ENCODE measurements at regions not wholly inside any gene's neighbourhood (a gene's known extent, or its start where the extent isn't known, plus 50 kb on each side); places are given as distances from the start of the nearest gene placed in this dataset.
"Not testable (repeated sequence)": the region's sequence is repeated elsewhere in the genome, so short reads cannot be mapped to it uniquely, and the experiment has no call there.

- H3K4me3 ChIP-seq (ENCODE audit: low read depth in 1 of 2, low read length in 2 of 2): no peak overlapping the region
- H3K9ac ChIP-seq (ENCODE audit: low read length): no peak overlapping the region
- H3K9me3 ChIP-seq (ENCODE audit: low read length): no peaks in the 10 kb centered on the region
- H3K27me3 ChIP-seq (ENCODE audit: control insufficient read depth in 1 of 2, insufficient read depth in 2 of 2, low read length in 2 of 2): no peaks in the 10 kb centered on the region
- no peak overlapping the region for H3K27ac ChIP-seq (ENCODE audit: low read depth, low read length)
- H3K36me3 ChIP-seq (ENCODE audit: insufficient read depth, low read length): no peaks in the 10 kb centered on the region
- peaks cover 6% of the 10 kb centered on the region for H3K4me1 ChIP-seq (ENCODE audit: insufficient read depth, low read length)
Observed at GRCh38 chr2:113823716-113824595, 65.9 kb upstream of the ACTR3 start.

DNA sequence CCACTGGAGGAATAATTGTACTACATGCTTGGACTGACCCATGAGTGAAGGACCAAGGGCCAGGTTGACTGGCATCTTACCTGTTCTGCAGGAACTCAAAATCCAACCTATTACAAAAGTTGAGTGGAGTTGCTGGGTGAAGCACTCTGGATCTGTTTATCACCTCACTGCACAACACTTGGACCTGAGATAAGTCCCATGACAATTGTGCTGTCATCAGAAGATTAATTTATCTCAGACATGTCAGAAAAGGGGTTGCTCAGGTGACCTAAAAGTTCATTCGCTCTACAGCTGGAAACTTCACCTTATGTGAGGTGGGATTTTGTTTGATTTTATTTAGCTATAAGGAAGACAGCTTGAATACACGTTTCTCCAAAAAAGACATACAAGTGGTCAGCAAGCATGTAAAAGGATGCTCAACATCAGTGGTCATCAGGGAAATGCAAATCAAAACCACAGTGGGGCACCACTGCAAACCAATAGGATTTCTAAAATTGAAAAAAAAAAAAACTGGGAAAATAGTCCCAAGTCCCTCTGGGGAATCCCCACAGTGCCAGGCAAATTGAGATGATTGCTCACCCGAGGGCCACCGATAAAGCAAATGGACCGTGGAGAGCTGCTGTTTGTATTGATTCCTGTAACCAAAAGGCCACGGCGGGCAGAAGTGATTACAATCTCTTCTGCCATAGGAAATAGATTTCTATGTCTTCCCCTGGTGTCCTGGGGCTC, 65.8 kb upstream of the SLC35F5 start:
- Histone ChIP-seq H3K36me3 (ENCODE audit: insufficient read depth, low read length) (no peaks in the 10 kb centered on the region), H3K4me1 (ENCODE audit: insufficient read depth, low read length) (peaks cover 18% of the 10 kb centered on the region), H3K4me3 (ENCODE audit: low read depth in 1 of 2, low read length in 2 of 2) (no peak overlapping the region), H3K9ac (ENCODE audit: low read length) (no peak overlapping the region), H3K27me3 (ENCODE audit: control insufficient read depth in 1 of 2, insufficient read depth in 2 of 2, low read length in 2 of 2) (no peaks in the 10 kb centered on the region), H3K27ac (ENCODE audit: low read depth, low read length) (no peak overlapping the region), H3K9me3 (ENCODE audit: low read length) (no peaks in the 10 kb centered on the region)

GRCh38 chr2:113818382-113818951, 62.0 kb upstream of the SLC35F5 start:
- no peaks in the 10 kb centered on the region for H3K36me3 ChIP-seq (ENCODE audit: insufficient read depth, low read length)
- H3K4me3 ChIP-seq (ENCODE audit: low read depth in 1 of 2, low read length in 2 of 2): peak overlapping the region; percentile 3 to 17
- H3K9me3 ChIP-seq (ENCODE audit: low read length): no peaks in the 10 kb centered on the region
- H3K4me1 ChIP-seq (ENCODE audit: insufficient read depth, low read length): peaks cover 18% of the 10 kb centered on the region
- peak overlapping the region; percentile 24 for H3K27ac ChIP-seq (ENCODE audit: low read depth, low read length)
- H3K27me3 ChIP-seq (ENCODE audit: control insufficient read depth in 1 of 2, insufficient read depth in 2 of 2, low read length in 2 of 2): no peaks in the 10 kb centered on the region
- H3K9ac ChIP-seq (ENCODE audit: low read length): no peak overlapping the region

DNA sequence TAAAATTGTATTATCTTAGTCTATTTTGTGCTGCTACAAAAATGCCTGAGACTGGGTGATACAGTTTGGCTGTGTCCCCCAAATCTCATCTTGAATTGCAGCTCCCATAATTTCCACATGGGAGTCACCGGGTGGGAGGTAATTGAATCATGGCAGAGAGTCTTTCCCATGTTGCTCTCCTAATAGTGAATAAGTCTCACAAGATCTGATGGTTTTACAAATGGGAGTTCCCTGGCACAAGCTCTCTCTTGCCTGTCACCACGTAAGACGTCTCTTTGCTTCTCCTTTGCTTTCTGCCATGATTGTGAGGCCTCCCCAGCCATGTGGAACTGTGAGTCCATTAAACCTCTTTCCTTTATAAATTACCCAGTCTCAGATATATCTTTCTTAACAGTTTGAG, 57.0 kb upstream of the SLC35F5 start:
- not testable (repeated sequence) for H3K9ac ChIP-seq (ENCODE audit: low read length); H3K36me3 ChIP-seq (ENCODE audit: insufficient read depth, low read length); H3K27ac ChIP-seq (ENCODE audit: low read depth, low read length); H3K4me1 ChIP-seq (ENCODE audit: insufficient read depth, low read length); H3K27me3 ChIP-seq (ENCODE audit: control insufficient read depth in 1 of 2, insufficient read depth in 2 of 2, low read length in 2 of 2); H3K4me3 ChIP-seq (ENCODE audit: low read depth in 1 of 2, low read length in 2 of 2); H3K9me3 ChIP-seq (ENCODE audit: low read length)

DNA sequence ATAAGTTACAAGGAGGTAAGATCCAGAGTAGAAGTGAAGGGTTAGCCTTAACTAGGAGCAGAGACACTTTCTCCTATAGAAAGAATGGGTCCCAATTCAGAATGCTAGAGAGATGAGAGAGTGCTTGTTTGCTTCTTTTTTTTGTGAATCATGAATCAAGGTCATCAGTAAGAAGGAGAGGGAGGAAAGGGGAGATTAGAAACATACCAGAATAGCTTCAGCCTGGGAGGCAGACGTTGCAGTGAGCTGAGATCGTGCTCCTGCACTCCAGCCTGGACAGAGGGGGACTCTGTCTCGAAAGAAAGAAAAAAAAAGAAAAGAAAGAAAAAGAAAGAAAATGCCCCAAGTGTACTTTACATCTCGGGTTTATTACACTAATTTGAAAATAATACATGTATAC, 55.8 kb upstream of the SLC35F5 start:
- Histone ChIP-seq H3K27me3 (ENCODE audit: control insufficient read depth in 1 of 2, insufficient read depth in 2 of 2, low read length in 2 of 2) (no peaks in the 10 kb centered on the region), H3K9ac (ENCODE audit: low read length) (no peak overlapping the region), H3K4me3 (ENCODE audit: low read depth in 1 of 2, low read length in 2 of 2) (no peak overlapping the region), H3K36me3 (ENCODE audit: insufficient read depth, low read length) (no peaks in the 10 kb centered on the region), H3K27ac (ENCODE audit: low read depth, low read length) (no peak overlapping the region), H3K9me3 (ENCODE audit: low read length) (no peaks in the 10 kb centered on the region), H3K4me1 (ENCODE audit: insufficient read depth, low read length) (no peaks in the 10 kb centered on the region)

DNA sequence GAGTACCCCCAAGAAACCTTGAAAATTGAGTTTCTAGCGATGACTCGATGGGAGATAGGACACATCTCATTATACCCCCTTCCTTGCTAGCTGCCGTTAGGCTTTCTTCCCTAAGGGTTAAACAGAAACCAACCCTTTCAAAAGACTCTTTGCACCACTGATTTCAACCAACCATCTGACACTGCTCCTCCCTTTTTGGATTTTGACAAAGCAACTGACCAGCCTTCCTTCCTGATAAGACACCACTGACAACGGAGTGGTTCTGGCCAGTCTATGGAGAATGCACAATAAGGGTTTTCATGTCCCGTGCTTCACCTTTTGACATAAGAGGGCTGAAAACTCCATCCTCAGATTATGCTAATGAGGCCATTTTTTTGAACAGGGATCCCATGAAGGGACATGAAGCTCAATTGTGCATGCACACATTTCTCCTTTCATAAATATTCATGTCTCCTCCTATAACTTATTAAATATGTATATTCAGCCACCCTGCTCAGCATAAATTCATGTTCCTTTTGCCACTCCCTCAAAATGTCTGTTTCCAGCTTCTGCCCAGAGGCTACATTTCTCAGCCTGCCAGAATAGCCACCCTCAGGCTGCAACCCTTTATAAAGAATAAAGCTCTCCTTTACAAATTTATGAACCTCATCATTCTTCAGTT, 52.8 kb upstream of the SLC35F5 start:
- Histone ChIP-seq H3K9me3 (ENCODE audit: low read length) (no peaks in the 10 kb centered on the region), H3K4me1 (ENCODE audit: insufficient read depth, low read length) (no peaks in the 10 kb centered on the region), H3K4me3 (ENCODE audit: low read depth in 1 of 2, low read length in 2 of 2) (no peak overlapping the region), H3K36me3 (ENCODE audit: insufficient read depth, low read length) (no peaks in the 10 kb centered on the region), H3K27ac (ENCODE audit: low read depth, low read length) (no peak overlapping the region), H3K27me3 (ENCODE audit: control insufficient read depth in 1 of 2, insufficient read depth in 2 of 2, low read length in 2 of 2) (no peaks in the 10 kb centered on the region), H3K9ac (ENCODE audit: low read length) (no peak overlapping the region)

- no peaks in the 10 kb centered on the region for H3K9me3 ChIP-seq (ENCODE audit: low read length)
- H3K27me3 ChIP-seq (ENCODE audit: control insufficient read depth in 1 of 2, insufficient read depth in 2 of 2, low read length in 2 of 2): no peaks in the 10 kb centered on the region
- H3K9ac ChIP-seq (ENCODE audit: low read length): no peak overlapping the region
- H3K27ac ChIP-seq (ENCODE audit: low read depth, low read length): no peak overlapping the region
- H3K4me1 ChIP-seq (ENCODE audit: insufficient read depth, low read length): no peaks in the 10 kb centered on the region
- H3K36me3 ChIP-seq (ENCODE audit: insufficient read depth, low read length): no peaks in the 10 kb centered on the region
- no peak overlapping the region for H3K4me3 ChIP-seq (ENCODE audit: low read depth in 1 of 2, low read length in 2 of 2)
Observed at GRCh38 chr2:113807721-113808120, 51.3 kb upstream of the SLC35F5 start.

DNA sequence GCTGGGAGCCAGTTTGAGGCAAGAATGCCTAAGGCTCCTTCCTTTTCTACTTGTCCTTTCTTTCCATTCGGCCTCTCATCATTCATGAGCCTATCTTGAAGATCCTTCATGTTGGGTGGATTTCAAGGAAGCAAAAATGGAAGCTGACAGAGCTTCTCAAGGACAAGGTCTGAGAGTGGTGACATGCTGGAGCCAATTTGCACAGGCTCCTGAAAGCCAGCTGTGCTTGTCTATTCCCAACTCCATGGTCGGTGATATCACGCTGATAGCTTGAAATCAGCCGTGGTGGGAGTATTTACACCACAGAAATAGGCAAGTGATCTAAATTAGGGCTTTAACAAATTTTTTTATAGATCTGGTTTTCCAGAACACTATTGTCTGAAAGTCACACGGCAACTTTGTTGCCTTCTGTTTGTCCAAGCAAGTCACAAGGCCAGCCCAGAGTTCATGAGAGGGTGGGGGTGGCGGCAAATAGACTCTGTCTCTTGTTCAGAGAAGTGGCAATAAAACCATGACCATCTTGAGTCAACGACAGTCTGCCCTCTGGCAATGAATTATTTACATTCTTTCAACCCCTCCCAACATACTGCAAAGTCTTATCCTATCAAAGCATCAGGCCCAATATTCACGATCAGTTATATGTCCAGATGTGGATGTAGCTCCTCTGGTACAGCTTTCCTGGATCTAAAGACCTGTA, 49.9 kb upstream of the SLC35F5 start:
- Histone ChIP-seq H3K4me3 (ENCODE audit: low read depth in 1 of 2, low read length in 2 of 2) (no peak overlapping the region), H3K9ac (ENCODE audit: low read length) (no peak overlapping the region), H3K9me3 (ENCODE audit: low read length) (no peaks in the 10 kb centered on the region)

More for the DNA sequence above, 49.9 kb upstream of the SLC35F5 start:
- no peaks in the 10 kb centered on the region for H3K4me1 ChIP-seq (ENCODE audit: insufficient read depth, low read length)
- no peak overlapping the region for H3K27ac ChIP-seq (ENCODE audit: low read depth, low read length)
- no peaks in the 10 kb centered on the region for H3K36me3 ChIP-seq (ENCODE audit: insufficient read depth, low read length)
- no peaks in the 10 kb centered on the region for H3K27me3 ChIP-seq (ENCODE audit: control insufficient read depth in 1 of 2, insufficient read depth in 2 of 2, low read length in 2 of 2)

Measured in muscle layer of colon (tissue), 2 donors.